SK-N-SH treated with all-trans-retinoic acid at 6 μM for 48 hours (cell line): ENCODE measurements at regions not wholly inside any gene's neighbourhood (a gene's known extent, or its start where the extent isn't known, plus 50 kb on each side); places are given as distances from the start of the nearest gene placed in this dataset.

Experiments used
- ATAC-seq: fragments of 200-7000 bp; cut with Tn5 transposase; 3 replicates; pipeline ENCODE4 v1.9.1; 2020; ENCODE audit warnings: mild to moderate bottlenecking, moderate library complexity
- ARNTL ChIP-seq: fragments of 450-650 bp; formaldehyde crosslinking; IDR thresholded peaks from 2 replicates; pipeline ENCODE4 v1.5.0; 2020; ENCODE audit warnings: low read depth, mild to moderate bottlenecking, moderate library complexity, borderline replicate concordance
- CREB5 ChIP-seq: fragments of 250-450 bp; sonication (Bioruptor Pico); IDR thresholded peaks from 2 replicates; pipeline ENCODE4 v1.5.1; 2020; ENCODE audit warnings: low read depth, mild to moderate bottlenecking, moderate library complexity
- CSDC2 ChIP-seq: fragments of 250-450 bp; sonication (Bioruptor Pico); IDR thresholded peaks from 2 replicates; pipeline ENCODE4 v1.5.0; 2020; ENCODE audit warnings: mild to moderate bottlenecking, moderate library complexity
- ESRRG ChIP-seq: fragments of 250-450 bp; sonication (Bioruptor Pico); IDR thresholded peaks from 2 replicates; pipeline ENCODE4 v1.6.1; 2021; ENCODE audit warnings: mild to moderate bottlenecking
- GLIS3 ChIP-seq: fragments of 250-450 bp; sonication (Bioruptor Pico); IDR thresholded peaks from 2 replicates; pipeline ENCODE4 v1.5.0; 2020; ENCODE audit warnings: mild to moderate bottlenecking, moderate library complexity
- ISL1 ChIP-seq: fragments of 250-450 bp; sonication (Bioruptor Pico); IDR thresholded peaks from 2 replicates; pipeline ENCODE4 v2.1.2; 2022; ENCODE audit warnings: mild to moderate bottlenecking, moderate library complexity
- OSR1 ChIP-seq: fragments of 250-450 bp; sonication (Bioruptor Pico); IDR thresholded peaks from 2 replicates; pipeline ENCODE4 v1.8.0; 2022; ENCODE audit warnings: moderate library complexity, mild to moderate bottlenecking, inconsistent platforms
- PATZ1 ChIP-seq: fragments of 250-450 bp; sonication (Bioruptor Pico); IDR thresholded peaks from 2 replicates; pipeline ENCODE4 v1.8.0; 2020; ENCODE audit warnings: mild to moderate bottlenecking, moderate library complexity, borderline replicate concordance
- PPARA ChIP-seq: fragments of 250-450 bp; sonication (Bioruptor Pico); IDR thresholded peaks from 2 replicates; pipeline ENCODE4 v1.5.0; 2020; ENCODE audit warnings: mild to moderate bottlenecking, borderline replicate concordance
- RARB ChIP-seq: fragments of 250-450 bp; sonication (Bioruptor Pico); IDR thresholded peaks from 2 replicates; pipeline ENCODE4 v1.8.0; 2021; ENCODE audit warnings: mild to moderate bottlenecking, moderate library complexity
- SNAI2 ChIP-seq: fragments of 250-450 bp; sonication (Bioruptor Pico); IDR thresholded peaks from 2 replicates; pipeline ENCODE4 v1.5.0; 2020; ENCODE audit warnings: mild to moderate bottlenecking, moderate library complexity
- TOX ChIP-seq: fragments of 250-450 bp; sonication (Bioruptor Pico); IDR thresholded peaks from 2 replicates; pipeline ENCODE4 v1.8.0; 2021; ENCODE audit warnings: mild to moderate bottlenecking, moderate library complexity, borderline replicate concordance
- ZC3H10 ChIP-seq: fragments of 250-450 bp; sonication (Bioruptor Pico); IDR thresholded peaks from 2 replicates; pipeline ENCODE4 v1.5.1; 2021; ENCODE audit warnings: mild to moderate bottlenecking, moderate library complexity
- ZFP3 ChIP-seq: fragments of 250-450 bp; sonication (Bioruptor Pico); IDR thresholded peaks from 2 replicates; pipeline ENCODE4 v1.5.0; 2020; ENCODE audit warnings: mild to moderate bottlenecking, moderate library complexity
- ZFP30 ChIP-seq: fragments of 450-650 bp; formaldehyde crosslinking; IDR thresholded peaks from 2 replicates; pipeline ENCODE4 v1.5.0; 2022; ENCODE audit warnings: mild to moderate bottlenecking, moderate library complexity
- ZNF565 ChIP-seq: fragments of 450-650 bp; formaldehyde crosslinking; conservative IDR thresholded peaks from 2 replicates; pipeline ENCODE4 v1.5.0; 2020; ENCODE audit warnings: low read depth, mild to moderate bottlenecking, moderate library complexity
- ZNF8 ChIP-seq: fragments of 450-650 bp; formaldehyde crosslinking; IDR thresholded peaks from 2 replicates; pipeline ENCODE4 v1.5.0; 2020; ENCODE audit warnings: mild to moderate bottlenecking, moderate library complexity
- TF ChIP-seq, protein P1 (sequence below): fragments of 250-450 bp; sonication (Bioruptor Pico); IDR thresholded peaks from 2 replicates; pipeline ENCODE4 v1.5.0; 2020; ENCODE audit warnings: mild to moderate bottlenecking, moderate library complexity
- TF ChIP-seq, protein P2 (sequence below): fragments of 250-450 bp; sonication (Bioruptor Pico); IDR thresholded peaks from 2 replicates; pipeline ENCODE4 v1.5.1; 2021; ENCODE audit warnings: mild to moderate bottlenecking, moderate library complexity
- TF ChIP-seq, protein P3 (sequence below): fragments of 250-450 bp; sonication (Bioruptor Pico); IDR thresholded peaks from 2 replicates; pipeline ENCODE4 v1.8.0; 2021; ENCODE audit warnings: low read depth, mild to moderate bottlenecking, moderate library complexity, borderline replicate concordance

GRCh38 chr3:194245474-194245873 lies 105.7 kb downstream of the CPN2 start:
- no peak for TF ChIP-seq GLIS3 (CRISPR knock-in tag)
- TF ChIP-seq, protein P1, sequence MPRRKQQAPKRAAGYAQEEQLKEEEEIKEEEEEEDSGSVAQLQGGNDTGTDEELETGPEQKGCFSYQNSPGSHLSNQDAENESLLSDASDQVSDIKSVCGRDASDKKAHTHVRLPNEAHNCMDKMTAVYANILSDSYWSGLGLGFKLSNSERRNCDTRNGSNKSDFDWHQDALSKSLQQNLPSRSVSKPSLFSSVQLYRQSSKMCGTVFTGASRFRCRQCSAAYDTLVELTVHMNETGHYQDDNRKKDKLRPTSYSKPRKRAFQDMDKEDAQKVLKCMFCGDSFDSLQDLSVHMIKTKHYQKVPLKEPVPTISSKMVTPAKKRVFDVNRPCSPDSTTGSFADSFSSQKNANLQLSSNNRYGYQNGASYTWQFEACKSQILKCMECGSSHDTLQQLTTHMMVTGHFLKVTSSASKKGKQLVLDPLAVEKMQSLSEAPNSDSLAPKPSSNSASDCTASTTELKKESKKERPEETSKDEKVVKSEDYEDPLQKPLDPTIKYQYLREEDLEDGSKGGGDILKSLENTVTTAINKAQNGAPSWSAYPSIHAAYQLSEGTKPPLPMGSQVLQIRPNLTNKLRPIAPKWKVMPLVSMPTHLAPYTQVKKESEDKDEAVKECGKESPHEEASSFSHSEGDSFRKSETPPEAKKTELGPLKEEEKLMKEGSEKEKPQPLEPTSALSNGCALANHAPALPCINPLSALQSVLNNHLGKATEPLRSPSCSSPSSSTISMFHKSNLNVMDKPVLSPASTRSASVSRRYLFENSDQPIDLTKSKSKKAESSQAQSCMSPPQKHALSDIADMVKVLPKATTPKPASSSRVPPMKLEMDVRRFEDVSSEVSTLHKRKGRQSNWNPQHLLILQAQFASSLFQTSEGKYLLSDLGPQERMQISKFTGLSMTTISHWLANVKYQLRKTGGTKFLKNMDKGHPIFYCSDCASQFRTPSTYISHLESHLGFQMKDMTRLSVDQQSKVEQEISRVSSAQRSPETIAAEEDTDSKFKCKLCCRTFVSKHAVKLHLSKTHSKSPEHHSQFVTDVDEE (CRISPR knock-in tag), result no peak
- no peak for TF ChIP-seq ESRRG (CRISPR knock-in tag)
- no peak for TF ChIP-seq SNAI2 (CRISPR knock-in tag)
- no peak for TF ChIP-seq RARB (CRISPR knock-in tag)
- no peak for TF ChIP-seq OSR1 (CRISPR knock-in tag)
- TF ChIP-seq ZC3H10 (CRISPR knock-in tag), result no peak
- no peak for TF ChIP-seq PPARA (CRISPR knock-in tag)
- no peak for ATAC-seq

GRCh38 chr3:194245975-194246561 lies 105.1 kb downstream of the CPN2 start:
- TF ChIP-seq ZC3H10 (CRISPR knock-in tag) (no peak), ARNTL (CRISPR knock-in tag) (no peak), PPARA (CRISPR knock-in tag) (no peak), ESRRG (CRISPR knock-in tag) (no peak), ZFP3 (CRISPR knock-in tag) (no peak), ISL1 (no peak), OSR1 (CRISPR knock-in tag) (no peak), ZNF8 (CRISPR knock-in tag) (no peak), ZNF565 (CRISPR knock-in tag) (no peak), PATZ1 (no peak), SNAI2 (CRISPR knock-in tag) (no peak), CREB5 (no peak), CSDC2 (no peak), TOX (CRISPR knock-in tag) (no peak), ZFP30 (CRISPR knock-in tag) (no peak), GLIS3 (CRISPR knock-in tag) (no peak)
- TF ChIP-seq, protein P2, sequence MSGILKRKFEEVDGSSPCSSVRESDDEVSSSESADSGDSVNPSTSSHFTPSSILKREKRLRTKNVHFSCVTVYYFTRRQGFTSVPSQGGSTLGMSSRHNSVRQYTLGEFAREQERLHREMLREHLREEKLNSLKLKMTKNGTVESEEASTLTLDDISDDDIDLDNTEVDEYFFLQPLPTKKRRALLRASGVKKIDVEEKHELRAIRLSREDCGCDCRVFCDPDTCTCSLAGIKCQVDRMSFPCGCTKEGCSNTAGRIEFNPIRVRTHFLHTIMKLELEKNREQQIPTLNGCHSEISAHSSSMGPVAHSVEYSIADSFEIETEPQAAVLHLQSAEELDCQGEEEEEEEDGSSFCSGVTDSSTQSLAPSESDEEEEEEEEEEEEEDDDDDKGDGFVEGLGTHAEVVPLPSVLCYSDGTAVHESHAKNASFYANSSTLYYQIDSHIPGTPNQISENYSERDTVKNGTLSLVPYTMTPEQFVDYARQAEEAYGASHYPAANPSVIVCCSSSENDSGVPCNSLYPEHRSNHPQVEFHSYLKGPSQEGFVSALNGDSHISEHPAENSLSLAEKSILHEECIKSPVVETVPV, result no peak
- TF ChIP-seq, protein P1 (CRISPR knock-in tag), result no peak
- TF ChIP-seq, protein P3, sequence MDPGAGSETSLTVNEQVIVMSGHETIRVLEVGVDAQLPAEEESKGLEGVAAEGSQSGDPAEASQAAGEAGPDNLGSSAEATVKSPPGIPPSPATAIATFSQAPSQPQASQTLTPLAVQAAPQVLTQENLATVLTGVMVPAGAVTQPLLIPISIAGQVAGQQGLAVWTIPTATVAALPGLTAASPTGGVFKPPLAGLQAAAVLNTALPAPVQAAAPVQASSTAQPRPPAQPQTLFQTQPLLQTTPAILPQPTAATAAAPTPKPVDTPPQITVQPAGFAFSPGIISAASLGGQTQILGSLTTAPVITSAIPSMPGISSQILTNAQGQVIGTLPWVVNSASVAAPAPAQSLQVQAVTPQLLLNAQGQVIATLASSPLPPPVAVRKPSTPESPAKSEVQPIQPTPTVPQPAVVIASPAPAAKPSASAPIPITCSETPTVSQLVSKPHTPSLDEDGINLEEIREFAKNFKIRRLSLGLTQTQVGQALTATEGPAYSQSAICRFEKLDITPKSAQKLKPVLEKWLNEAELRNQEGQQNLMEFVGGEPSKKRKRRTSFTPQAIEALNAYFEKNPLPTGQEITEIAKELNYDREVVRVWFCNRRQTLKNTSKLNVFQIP (CRISPR knock-in tag), result no peak
- TF ChIP-seq, all 23 proteins: peak for 0
- ATAC-seq, result no peak
